ENCODE measurements at regions not wholly inside any gene's neighbourhood (a gene's known extent, or its start where the extent isn't known, plus 50 kb on each side); places are given as distances from the start of the nearest gene placed in this dataset.

GRCh38 chr20:34164381-34164984 is 52.4 kb upstream of the EIF2S2 start:
- H3K27me3 Mint-ChIP-seq (ENCODE audit: low read depth): no peaks in the 10 kb centered on the region
- H3K27ac Mint-ChIP-seq: no peak overlapping the region
- no peak overlapping the region for H2BK5ac ChIP-seq (ENCODE audit: insufficient read length, low read length)
- H3K4me3 Mint-ChIP-seq: no peak overlapping the region
- no peaks in the 10 kb centered on the region for H3K9me3 Mint-ChIP-seq
- H3K4me2 ChIP-seq (ENCODE audit: insufficient read depth, insufficient read length, low read length): no peak overlapping the region
- no peaks in the 10 kb centered on the region for H3K4me1 ChIP-seq (ENCODE audit: insufficient read depth, low read length)
- H3K9ac ChIP-seq (ENCODE audit: extremely low read depth, insufficient read length, low read length): no peak overlapping the region
- no peak overlapping the region for H4K8ac ChIP-seq (replicated peaks; ENCODE audit: insufficient read length, low read depth, low read length)
- H3K27me3 ChIP-seq (ENCODE audit: insufficient read depth, low read length): no peaks in the 10 kb centered on the region
- no peak overlapping the region for H2BK20ac ChIP-seq (ENCODE audit: low read depth, low read length, poor library complexity, severe bottlenecking)
- H3K36me3 Mint-ChIP-seq (ENCODE audit: insufficient read depth in 1 of 3, low read depth in 3 of 3): no peaks in the 10 kb centered on the region
- H4K91ac ChIP-seq (ENCODE audit: insufficient read length, low read depth, low read length): no peak overlapping the region
- H4K20me1 ChIP-seq (ENCODE audit: control insufficient read depth, insufficient read depth, insufficient read length): no peaks in the 10 kb centered on the region
- H2AFZ ChIP-seq (ENCODE audit: low read length): no peak overlapping the region
- no peaks in the 10 kb centered on the region for H3K79me1 ChIP-seq (ENCODE audit: insufficient read depth, low read depth, low read length, poor library complexity, severe bottlenecking)
- TF ChIP-seq CTCF (conservative IDR thresholded peaks at IDR 0.05): no peak
- no peak overlapping the region for H2BK12ac ChIP-seq (ENCODE audit: insufficient read length, low read depth, low read length)
- H3K23me2 ChIP-seq (ENCODE audit: insufficient read length, low read depth, low read length, poor library complexity, severe bottlenecking): no peaks in the 10 kb centered on the region
- no peak overlapping the region for H2BK120ac ChIP-seq (ENCODE audit: low read depth, low read length, poor library complexity, severe bottlenecking)
- H3K27ac ChIP-seq (ENCODE audit: insufficient read length, low read depth, low read length): no peak overlapping the region
- H3K4ac ChIP-seq (ENCODE audit: low read depth, low read length): no peak overlapping the region
- no peaks in the 10 kb centered on the region for H3K9me3 ChIP-seq (ENCODE audit: control insufficient read depth, low read depth, low read length)
- H3K18ac ChIP-seq (ENCODE audit: insufficient read length, low read depth, low read length): no peak overlapping the region
- no peak overlapping the region for H3T11ph ChIP-seq (ENCODE audit: low read length)
- peaks cover 5% of the 10 kb centered on the region in 2 experiments; a peak in 2 of 4 replicates for H3K4me1 Mint-ChIP-seq
- WGBS (ENCODE audit: extremely low coverage, insufficient read length, low lambda C conversion rate): no CpG with 5 or more reads among the region's 5 CpGs
- H2BK15ac ChIP-seq (ENCODE audit: low read depth, low read length): no peak overlapping the region
- no peak for DNase-seq
- H3K79me2 ChIP-seq (ENCODE audit: insufficient read depth, low read length): no peaks in the 10 kb centered on the region
- no peak overlapping the region for H2AK5ac ChIP-seq (ENCODE audit: insufficient read length, low read length)
- no peak overlapping the region for H3K14ac ChIP-seq (ENCODE audit: insufficient read depth, low read length)
- no peak overlapping the region for H3K23ac ChIP-seq (ENCODE audit: insufficient read length, low read depth, low read length)
- H4K5ac ChIP-seq (ENCODE audit: insufficient read length, low read depth, low read length): no peak overlapping the region
- H3K56ac ChIP-seq (ENCODE audit: insufficient read length, low read depth, low read length): no peak overlapping the region

Measured in H9 (cell line).